ENCODE measurements at regions not wholly inside any gene's neighbourhood (a gene's known extent, or its start where the extent isn't known, plus 50 kb on each side); places are given as distances from the start of the nearest gene placed in this dataset.

- Histone ChIP-seq H3K27me3 (peaks cover 20% of the 10 kb centered on the region), H3K36me3 (no peaks in the 10 kb centered on the region)
- no peak for TF ChIP-seq CTCF (IDR thresholded peaks at IDR 0.05)
Observed at GRCh38 chr2:38215993-38216392, 140.0 kb upstream of the CYP1B1 start.

GRCh38 chr2:38215522-38215921 is 139.6 kb upstream of the CYP1B1 start:
- peaks cover 4 to 25% of the 10 kb centered on the region in 2 experiments for H3K4me1 ChIP-seq (ENCODE audit: control insufficient read depth in 1 of 2, insufficient read depth in 1 of 2, low read depth in 1 of 2, low read length in 1 of 2)
- TF ChIP-seq CTCF (IDR thresholded peaks at IDR 0.05) = no peak
- no peaks in the 10 kb centered on the region for H3K36me3 ChIP-seq
- H3K9me3 ChIP-seq = no peaks in the 10 kb centered on the region
- H3K4me3 ChIP-seq (ENCODE audit: low read depth in 1 of 2, low read length in 1 of 2) = no peak overlapping the region
- H3K27ac ChIP-seq = no peak overlapping the region
- H3K27me3 ChIP-seq = peaks cover 24% of the 10 kb centered on the region

More at GRCh38 chr2:38215993-38216392, 140.0 kb upstream of the CYP1B1 start:
- Histone ChIP-seq H3K4me1 (ENCODE audit: control insufficient read depth in 1 of 2, insufficient read depth in 1 of 2, low read depth in 1 of 2, low read length in 1 of 2) (peaks cover 6 to 30% of the 10 kb centered on the region in 2 experiments), H3K27ac (no peak overlapping the region), H3K9me3 (no peaks in the 10 kb centered on the region), H3K4me3 (ENCODE audit: low read depth in 1 of 2, low read length in 1 of 2) (no peak overlapping the region)

GRCh38 chr2:38214209-38214717 is 138.3 kb upstream of the CYP1B1 start:
- Histone ChIP-seq H3K36me3 (no peaks in the 10 kb centered on the region), H3K4me1 (ENCODE audit: control insufficient read depth in 1 of 2, insufficient read depth in 1 of 2, low read depth in 1 of 2, low read length in 1 of 2) (peaks cover 0 to 21% of the 10 kb centered on the region in 2 experiments), H3K9me3 (no peaks in the 10 kb centered on the region), H3K27ac (no peak overlapping the region), H3K4me3 (ENCODE audit: low read depth in 1 of 2, low read length in 1 of 2) (no peak overlapping the region), H3K27me3 (peaks cover 25% of the 10 kb centered on the region)
- no peak for TF ChIP-seq CTCF (IDR thresholded peaks at IDR 0.05)

GRCh38 chr2:38213619-38214167 is 137.7 kb upstream of the CYP1B1 start:
- Histone ChIP-seq H3K4me3 (ENCODE audit: low read depth in 1 of 2, low read length in 1 of 2) (no peak overlapping the region), H3K9me3 (no peaks in the 10 kb centered on the region), H3K27ac (no peak overlapping the region), H3K36me3 (no peaks in the 10 kb centered on the region), H3K27me3 (peaks cover 20% of the 10 kb centered on the region), H3K4me1 (ENCODE audit: control insufficient read depth in 1 of 2, insufficient read depth in 1 of 2, low read depth in 1 of 2, low read length in 1 of 2) (peaks cover 0 to 21% of the 10 kb centered on the region in 2 experiments)
- no peak for TF ChIP-seq CTCF (IDR thresholded peaks at IDR 0.05)

GRCh38 chr2:38212312-38212711 is 136.4 kb upstream of the CYP1B1 start:
- Histone ChIP-seq H3K27me3 (peaks cover 21% of the 10 kb centered on the region), H3K36me3 (no peaks in the 10 kb centered on the region), H3K4me3 (ENCODE audit: low read depth in 1 of 2, low read length in 1 of 2) (no peak overlapping the region), H3K4me1 (ENCODE audit: control insufficient read depth in 1 of 2, insufficient read depth in 1 of 2, low read depth in 1 of 2, low read length in 1 of 2) (peaks cover 0 to 21% of the 10 kb centered on the region in 2 experiments), H3K27ac (no peak overlapping the region), H3K9me3 (no peaks in the 10 kb centered on the region)
- no peak for TF ChIP-seq CTCF (IDR thresholded peaks at IDR 0.05)
